Activated naive CD4-positive, alpha-beta T cell treated with anti-CD3 and anti-CD28 coated beads, Interleukin-2, amount 10 ng/mL, durations not matched to agents 7 days and 5 days (primary cell): ENCODE measurements at regions not wholly inside any gene's neighbourhood (a gene's known extent, or its start where the extent isn't known, plus 50 kb on each side); places are given as distances from the start of the nearest gene placed in this dataset.

Source experiments
- CTCF ChIA-PET: fragments of 350-600 bp; sonication (Branson Sonifier 250); formaldehyde crosslinking; loops from one replicate; lab custom pipeline; 2021; ENCODE audit warnings: antibody characterized with exemption; lab: Charles Lee
- DNase-seq: peaks from one replicate; pipeline ENCODE4 v3.0.0-alpha.2; 2020
- H3K27ac Mint-ChIP-seq: one replicate; pipeline ENCODE4 v1.8.0; 2021; ENCODE audit warnings: mild to moderate bottlenecking, moderate library complexity, mixed read lengths
- H3K27me3 Mint-ChIP-seq: one replicate; pipeline ENCODE4 v1.8.0; 2021; ENCODE audit warnings: mild to moderate bottlenecking, mixed read lengths
- H3K36me3 Mint-ChIP-seq: one replicate; pipeline ENCODE4 v1.8.0; 2021; ENCODE audit warnings: mixed read lengths
- H3K4me1 Mint-ChIP-seq: one replicate; pipeline ENCODE4 v1.8.0; 2021; ENCODE audit warnings: mixed read lengths
- H3K4me3 Mint-ChIP-seq: one replicate; pipeline ENCODE4 v1.8.0; 2021; ENCODE audit warnings: mild to moderate bottlenecking, moderate library complexity, mixed read lengths
- H3K9me3 Mint-ChIP-seq: one replicate; pipeline ENCODE4 v1.8.0; 2021; ENCODE audit warnings: mixed read lengths

GRCh38 chr9:119839888-119840287 lies 470.7 kb upstream of the BRINP1 start:
- Mint-ChIP-seq H3K36me3 (no peaks in the 10 kb centered on the region), H3K9me3 (no peaks in the 10 kb centered on the region), H3K27me3 (no peaks in the 10 kb centered on the region), H3K4me1 (no peaks in the 10 kb centered on the region), H3K27ac (no peak overlapping the region), H3K4me3 (no peak overlapping the region)
- no peak for DNase-seq
- CTCF ChIA-PET: no interaction called here

DNA sequence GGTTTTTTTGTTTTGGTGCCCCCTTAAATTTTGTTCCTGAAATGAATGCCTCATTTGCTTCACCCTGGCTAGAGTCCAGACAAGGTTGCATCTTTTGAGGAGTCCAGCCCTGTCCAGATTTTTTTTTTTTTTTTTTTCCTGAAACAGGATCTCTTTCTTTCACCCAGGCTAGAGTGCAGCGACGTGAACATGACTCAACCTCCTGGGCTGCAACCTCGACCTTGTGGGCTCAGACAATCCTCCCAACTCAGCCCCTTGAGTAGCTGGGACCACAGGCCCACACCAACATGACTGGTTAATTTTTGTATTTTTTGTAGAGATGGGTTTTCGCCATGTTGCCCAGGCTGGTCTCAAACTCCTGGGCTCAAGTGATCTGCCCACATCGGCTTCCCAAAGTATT lies 469.0 kb upstream of the BRINP1 start:
- CTCF ChIA-PET: no interaction called here
- Mint-ChIP-seq H3K27ac (no peak overlapping the region), H3K4me3 (no peak overlapping the region), H3K27me3 (no peaks in the 10 kb centered on the region), H3K9me3 (peaks cover 3% of the 10 kb centered on the region), H3K36me3 (no peaks in the 10 kb centered on the region), H3K4me1 (no peaks in the 10 kb centered on the region)
- DNase-seq: no peak

DNA sequence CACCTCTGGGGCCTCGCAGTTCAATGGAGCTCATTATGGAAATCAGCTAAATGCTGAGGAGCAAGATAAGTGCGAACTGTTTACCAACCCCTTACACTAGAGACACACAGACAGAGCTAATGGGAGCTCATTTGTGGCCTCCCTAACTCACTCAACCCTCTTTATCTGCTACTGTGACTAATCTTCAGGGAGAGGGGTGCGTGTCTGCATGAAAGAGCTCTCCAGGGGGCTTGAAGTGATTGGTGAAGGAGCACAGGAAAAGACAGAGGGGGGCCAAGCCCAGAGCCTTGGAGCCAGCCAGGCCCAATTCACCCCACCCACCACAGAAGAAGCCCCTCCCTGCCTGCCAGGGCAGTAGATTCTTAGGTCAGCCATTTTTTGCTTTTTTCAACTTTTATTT lies 466.8 kb upstream of the BRINP1 start:
- no peak overlapping the region for H3K27ac Mint-ChIP-seq
- CTCF ChIA-PET: no interaction called here
- H3K9me3 Mint-ChIP-seq: peaks cover 3% of the 10 kb centered on the region
- H3K4me1 Mint-ChIP-seq: no peaks in the 10 kb centered on the region
- H3K36me3 Mint-ChIP-seq: no peaks in the 10 kb centered on the region
- no peak for DNase-seq
- H3K27me3 Mint-ChIP-seq: no peaks in the 10 kb centered on the region
- no peak overlapping the region for H3K4me3 Mint-ChIP-seq

DNA sequence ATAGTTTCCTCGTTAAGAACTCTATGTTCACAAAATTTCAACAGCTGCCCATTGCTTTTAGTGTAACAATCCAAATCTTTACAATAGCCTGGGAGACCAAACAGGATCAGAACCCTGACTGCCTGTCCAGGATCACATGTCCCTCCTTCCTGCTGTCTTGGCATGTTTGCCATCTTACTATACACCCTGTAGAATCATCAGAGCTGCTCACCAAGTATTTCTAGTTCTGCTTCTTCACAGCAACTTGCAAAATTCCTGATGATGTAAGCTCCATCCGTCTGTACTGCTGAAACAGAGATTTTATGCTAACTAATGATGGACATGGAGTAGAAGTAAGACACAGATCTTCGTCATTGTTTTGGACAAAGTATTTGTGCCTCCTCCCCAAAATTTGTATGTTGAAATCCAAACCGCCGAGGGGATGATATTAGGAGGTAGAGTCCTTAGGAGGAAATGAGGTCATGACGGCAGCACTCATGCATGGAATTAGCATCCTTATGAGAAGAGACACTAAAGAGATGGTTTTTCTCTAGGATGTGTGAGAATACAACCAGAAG lies 464.9 kb upstream of the BRINP1 start:
- no peak for DNase-seq
- Mint-ChIP-seq H3K27me3 (no peaks in the 10 kb centered on the region), H3K27ac (no peak overlapping the region), H3K4me1 (no peaks in the 10 kb centered on the region), H3K9me3 (peaks cover 3% of the 10 kb centered on the region), H3K36me3 (no peaks in the 10 kb centered on the region), H3K4me3 (no peak overlapping the region)
- CTCF ChIA-PET: no interaction called here

DNA sequence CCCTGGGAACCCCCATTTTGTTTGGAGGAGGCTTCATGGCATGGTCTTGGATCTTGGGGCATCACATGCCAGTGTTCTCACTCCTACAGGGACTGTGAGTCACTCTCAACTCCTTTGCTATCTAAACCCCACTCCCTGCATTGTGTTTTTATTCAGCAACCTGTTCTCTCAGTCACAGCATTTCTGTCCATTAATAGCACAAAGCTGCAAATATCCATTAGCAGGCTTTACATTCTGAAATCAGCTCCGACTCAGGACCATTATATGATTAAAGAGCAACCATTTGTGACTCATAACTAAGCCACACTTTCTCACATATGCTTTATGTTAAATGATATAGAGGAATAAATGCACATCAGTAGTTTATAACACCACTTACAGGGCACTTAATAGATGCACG lies 462.1 kb upstream of the BRINP1 start:
- CTCF ChIA-PET: no interaction called here
- Mint-ChIP-seq H3K27me3 (no peaks in the 10 kb centered on the region), H3K9me3 (peaks cover 3% of the 10 kb centered on the region), H3K36me3 (no peaks in the 10 kb centered on the region), H3K4me3 (no peak overlapping the region), H3K27ac (no peak overlapping the region), H3K4me1 (no peaks in the 10 kb centered on the region)
- DNase-seq: no peak

DNA sequence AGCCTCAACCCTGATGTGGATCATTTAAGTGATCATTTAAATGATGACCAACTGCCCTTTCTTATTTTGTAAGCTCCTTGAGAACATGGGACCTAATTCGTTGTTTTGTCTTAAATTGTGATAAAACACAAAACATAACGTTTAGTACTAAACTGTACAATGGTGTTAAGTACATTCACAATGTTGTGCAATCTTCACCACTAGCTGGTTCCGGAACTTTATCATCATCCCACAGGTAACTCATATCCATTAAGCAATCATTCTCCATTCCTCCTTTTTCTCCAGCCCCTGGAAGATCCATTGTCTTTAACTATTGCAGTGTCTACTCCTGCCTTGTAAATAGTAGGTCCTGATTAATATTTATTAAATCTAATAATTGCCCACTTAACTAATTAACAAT lies 460.5 kb upstream of the BRINP1 start:
- Mint-ChIP-seq H3K27me3 (no peaks in the 10 kb centered on the region), H3K4me3 (no peak overlapping the region), H3K9me3 (peaks cover 3% of the 10 kb centered on the region), H3K27ac (no peak overlapping the region), H3K36me3 (no peaks in the 10 kb centered on the region), H3K4me1 (no peaks in the 10 kb centered on the region)
- CTCF ChIA-PET: no interaction called here
- DNase-seq: no peak

DNA sequence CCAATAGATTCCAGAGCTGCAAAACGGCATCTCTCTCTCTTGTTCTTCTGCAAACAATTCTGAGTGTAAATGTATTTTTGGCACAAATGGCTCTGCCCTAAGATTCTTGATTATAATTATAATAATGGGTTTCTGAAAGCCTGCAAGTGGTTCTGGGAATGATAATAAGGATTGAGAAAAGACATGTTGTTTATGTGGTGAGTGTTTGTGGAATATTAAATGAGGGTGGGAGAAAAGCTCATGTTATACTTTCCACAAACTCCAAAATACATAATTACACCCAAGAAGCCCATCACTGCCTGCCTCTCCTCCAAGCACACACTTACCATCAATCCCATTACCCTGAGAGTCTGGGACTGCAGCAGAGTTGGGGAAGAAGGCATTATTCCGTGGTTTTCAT lies 460.0 kb upstream of the BRINP1 start:
- Mint-ChIP-seq H3K4me1 (no peaks in the 10 kb centered on the region), H3K9me3 (peaks cover under 1% of the 10 kb centered on the region), H3K27ac (no peak overlapping the region), H3K36me3 (no peaks in the 10 kb centered on the region), H3K4me3 (no peak overlapping the region), H3K27me3 (no peaks in the 10 kb centered on the region)
- no peak for DNase-seq
- CTCF ChIA-PET: interaction anchor here (0.6 kb wide), 1 partner anchor 48 kb away, joined by 3 read pairs; no protein-coding TSS in a partner anchor

DNA sequence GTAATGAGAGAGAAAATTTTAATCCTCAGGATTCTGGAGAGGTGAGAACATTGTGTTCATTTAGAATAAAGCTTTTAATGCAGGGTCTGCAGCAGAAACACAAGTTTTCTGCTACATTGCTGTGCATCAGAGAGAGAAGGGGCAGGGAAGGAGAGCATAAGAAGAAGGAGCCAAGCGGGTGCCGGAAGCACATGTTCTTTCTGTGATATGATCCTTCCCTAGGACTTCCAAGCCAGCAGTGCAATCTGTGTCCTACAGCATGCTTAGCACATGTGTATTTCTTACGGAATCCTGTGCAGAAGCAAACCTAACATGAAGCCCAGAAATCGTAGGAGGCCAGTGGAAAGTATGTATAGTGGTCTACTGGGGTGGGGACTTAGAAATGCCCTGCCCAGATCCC lies 458.3 kb upstream of the BRINP1 start:
- Mint-ChIP-seq H3K27ac (no peak overlapping the region), H3K9me3 (no peaks in the 10 kb centered on the region), H3K36me3 (no peaks in the 10 kb centered on the region), H3K4me3 (no peak overlapping the region), H3K4me1 (no peaks in the 10 kb centered on the region), H3K27me3 (no peaks in the 10 kb centered on the region)
- CTCF ChIA-PET: no interaction called here
- no peak for DNase-seq

DNA sequence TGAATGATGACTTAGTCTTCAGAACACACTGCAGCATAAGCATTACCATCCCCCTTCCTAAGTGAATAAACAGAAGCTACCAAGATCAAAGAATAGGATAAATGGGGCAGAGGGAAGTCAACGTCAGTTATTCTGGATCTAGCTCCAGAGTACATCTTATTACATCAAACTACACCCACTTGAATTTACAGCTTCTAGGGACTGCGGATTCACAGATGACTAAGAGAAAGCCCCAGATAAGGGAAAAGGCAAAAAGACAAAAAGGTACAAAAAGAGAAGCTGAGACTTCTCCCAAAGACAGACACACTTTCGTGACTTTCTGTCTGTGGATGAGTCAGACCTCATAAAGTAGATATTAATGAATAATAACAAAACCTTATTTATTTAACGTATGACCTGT lies 457.9 kb upstream of the BRINP1 start:
- no peak for DNase-seq
- Mint-ChIP-seq H3K27ac (no peak overlapping the region), H3K4me1 (no peaks in the 10 kb centered on the region), H3K27me3 (no peaks in the 10 kb centered on the region), H3K36me3 (no peaks in the 10 kb centered on the region), H3K4me3 (no peak overlapping the region), H3K9me3 (no peaks in the 10 kb centered on the region)
- CTCF ChIA-PET: no interaction called here

- Mint-ChIP-seq H3K36me3 (no peaks in the 10 kb centered on the region), H3K27ac (no peak overlapping the region), H3K4me1 (no peaks in the 10 kb centered on the region), H3K27me3 (no peaks in the 10 kb centered on the region), H3K9me3 (no peaks in the 10 kb centered on the region), H3K4me3 (no peak overlapping the region)
- CTCF ChIA-PET: no interaction called here
- no peak for DNase-seq
Measured at GRCh38 chr9:119818726-119819435, 449.6 kb upstream of the BRINP1 start.

- H3K36me3 Mint-ChIP-seq: no peaks in the 10 kb centered on the region
- H3K4me1 Mint-ChIP-seq: no peaks in the 10 kb centered on the region
- H3K4me3 Mint-ChIP-seq: no peak overlapping the region
- DNase-seq: no peak
- H3K27me3 Mint-ChIP-seq: no peaks in the 10 kb centered on the region
- CTCF ChIA-PET: no interaction called here
- no peak overlapping the region for H3K27ac Mint-ChIP-seq
- H3K9me3 Mint-ChIP-seq: no peaks in the 10 kb centered on the region
Measured at GRCh38 chr9:119810645-119811429, 441.6 kb upstream of the BRINP1 start.

DNA sequence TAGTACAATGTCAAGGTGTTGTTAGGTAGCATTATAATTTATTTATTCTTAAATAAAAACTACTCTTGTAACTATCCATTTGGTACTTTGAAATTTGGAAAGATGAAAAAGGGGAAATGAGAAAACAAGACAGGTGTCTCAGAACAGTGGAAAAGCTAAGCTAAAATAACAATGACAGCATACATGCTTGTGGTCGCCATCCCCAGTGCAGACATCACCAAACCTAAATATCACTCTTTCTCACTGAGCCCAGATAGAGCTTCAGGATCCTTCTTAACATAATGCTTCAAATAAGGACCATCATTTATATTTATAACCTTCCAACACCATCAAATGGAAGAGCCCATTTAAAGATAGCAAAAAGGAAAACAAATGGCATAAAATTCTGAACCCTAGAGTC lies 434.4 kb upstream of the BRINP1 start:
- no peak overlapping the region for H3K27ac Mint-ChIP-seq
- H3K27me3 Mint-ChIP-seq: no peaks in the 10 kb centered on the region
- CTCF ChIA-PET: no interaction called here
- no peaks in the 10 kb centered on the region for H3K4me1 Mint-ChIP-seq
- no peak overlapping the region for H3K4me3 Mint-ChIP-seq
- H3K9me3 Mint-ChIP-seq: no peaks in the 10 kb centered on the region
- DNase-seq: no peak
- no peaks in the 10 kb centered on the region for H3K36me3 Mint-ChIP-seq

DNA sequence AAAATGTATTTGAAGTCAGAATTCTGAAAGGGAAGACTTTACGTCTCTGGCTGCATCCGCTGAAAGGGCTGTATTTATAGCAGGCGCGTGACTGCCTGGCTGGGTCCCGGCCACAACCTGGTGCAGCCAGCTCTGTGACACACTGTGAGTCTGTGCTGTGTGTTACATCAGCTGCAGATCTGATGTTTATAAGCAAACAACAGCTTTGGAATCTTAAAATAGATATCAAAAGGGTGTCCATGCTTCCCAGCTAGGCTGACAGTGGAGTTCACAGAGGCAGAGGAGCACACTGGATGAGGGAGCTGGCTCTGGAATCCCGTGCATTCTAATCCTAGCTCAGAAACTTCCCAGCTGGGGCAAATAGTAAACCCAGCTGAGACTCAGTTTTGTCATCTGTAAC lies 433.4 kb upstream of the BRINP1 start:
- Mint-ChIP-seq H3K4me1 (no peaks in the 10 kb centered on the region), H3K4me3 (no peak overlapping the region), H3K27ac (no peak overlapping the region), H3K36me3 (no peaks in the 10 kb centered on the region), H3K9me3 (no peaks in the 10 kb centered on the region), H3K27me3 (no peaks in the 10 kb centered on the region)
- CTCF ChIA-PET: no interaction called here
- no peak for DNase-seq

GRCh38 chr9:119802133-119802532 lies 432.9 kb upstream of the BRINP1 start:
- H3K27me3 Mint-ChIP-seq: no peaks in the 10 kb centered on the region

DNA sequence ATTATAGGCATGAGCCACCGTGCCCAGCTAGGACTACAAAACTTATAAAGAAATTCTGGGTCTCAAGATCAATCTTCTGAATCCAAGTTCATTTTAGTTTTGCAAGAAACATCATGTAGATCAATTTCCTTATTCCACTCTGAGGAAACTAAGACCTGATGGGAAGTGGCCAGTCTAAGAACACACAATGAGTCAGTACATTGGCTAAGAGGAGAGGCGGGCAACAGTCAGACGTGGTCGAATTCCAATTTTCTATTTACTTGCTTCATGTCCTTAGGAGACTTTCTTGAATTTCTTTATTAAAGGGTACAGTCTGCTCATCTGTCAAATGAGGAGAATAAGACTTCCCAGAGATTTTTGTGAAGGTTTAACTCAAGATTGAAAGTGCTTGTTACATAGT lies 432.1 kb upstream of the BRINP1 start:
- H3K27ac Mint-ChIP-seq: no peak overlapping the region
- no peaks in the 10 kb centered on the region for H3K9me3 Mint-ChIP-seq
- DNase-seq: no peak
- H3K4me3 Mint-ChIP-seq: no peak overlapping the region
- CTCF ChIA-PET: no interaction called here
- no peaks in the 10 kb centered on the region for H3K36me3 Mint-ChIP-seq
- no peaks in the 10 kb centered on the region for H3K4me1 Mint-ChIP-seq
- no peaks in the 10 kb centered on the region for H3K27me3 Mint-ChIP-seq

More at GRCh38 chr9:119802133-119802532, 432.9 kb upstream of the BRINP1 start:
- Mint-ChIP-seq H3K9me3 (no peaks in the 10 kb centered on the region), H3K4me1 (no peaks in the 10 kb centered on the region), H3K27ac (no peak overlapping the region), H3K36me3 (no peaks in the 10 kb centered on the region), H3K4me3 (no peak overlapping the region)
- no peak for DNase-seq
- CTCF ChIA-PET: no interaction called here
